ENCODE measurements at regions not wholly inside any gene's neighbourhood (a gene's known extent, or its start where the extent isn't known, plus 50 kb on each side); places are given as distances from the start of the nearest gene placed in this dataset.

- TF ChIP-seq CTCF (IDR thresholded peaks at IDR 0.05) (no peak), POLR2A (IDR thresholded peaks at IDR 0.05) (no peak)
Observed at GRCh38 chr13:80716610-80717081, 375.7 kb upstream of the SPRY2 start.
